PC-9 (cell line): ENCODE measurements at regions not wholly inside any gene's neighbourhood (a gene's known extent, or its start where the extent isn't known, plus 50 kb on each side); places are given as distances from the start of the nearest gene placed in this dataset.

Source experiments
- BruUV-seq: library from RNA; stranded (reverse); fragments of 400-500 nt; replicated peaks from 2 replicates; lab custom pipeline; 2021; lab: Mats Ljungman, UMichigan
- CTCF ChIA-PET: fragments of 300-600 bp; sonication (Branson Sonifier 250); formaldehyde crosslinking; loops from one replicate; lab custom pipeline; 2022; ENCODE audit warnings: antibody characterized with exemption; lab: Charles Lee
- POLR2A ChIA-PET: fragments of 300-600 bp; sonication (Branson Sonifier 250); formaldehyde crosslinking; loops from one replicate; lab custom pipeline; 2022; ENCODE audit warnings: antibody characterized with exemption; ENCODE audit not compliant: unreplicated experiment; lab: Charles Lee
- DNase-seq, 2 experiments: peaks; one replicate each; pipeline versions ENCODE4 v3.0.0 to v3.0.0-alpha.2; 2015 to 2022; ENCODE audit warnings: mixed read lengths in 1 of 2
- H2AFZ ChIP-seq: fragments of 200-600 bp; sonication (generic); 2 replicates; pipeline ENCODE4 v1.8.1; 2017; ENCODE audit warnings: antibody characterized with exemption
- H3F3A ChIP-seq: fragments of 200-600 bp; sonication (generic); 2 replicates; pipeline ENCODE4 v1.8.1; 2017; ENCODE audit warnings: antibody characterized with exemption, mild to moderate bottlenecking, low read depth; ENCODE audit not compliant: insufficient read depth
- H3K27ac ChIP-seq: fragments of 200-600 bp; sonication (generic); 2 replicates; pipeline ENCODE4 v1.6.1; 2016; ENCODE audit warnings: mixed run types
- H3K27me3 ChIP-seq: fragments of 200-600 bp; sonication (generic); 2 replicates; pipeline ENCODE4 v1.6.1; 2016; ENCODE audit warnings: low read depth, mixed run types; ENCODE audit not compliant: insufficient read depth
- H3K36me3 ChIP-seq: fragments of 200-600 bp; sonication (generic); 2 replicates; pipeline ENCODE4 v1.6.1; 2016; ENCODE audit warnings: low read depth, mixed run types
- H3K4me1 ChIP-seq: fragments of 200-600 bp; sonication (generic); replicated peaks from 2 replicates; pipeline ENCODE4 v1.6.1; 2016; ENCODE audit warnings: mixed run types; ENCODE audit not compliant: insufficient read depth
- H3K4me2 ChIP-seq: fragments of 200-600 bp; sonication (generic); 2 replicates; pipeline ENCODE4 v1.6.1; 2017; ENCODE audit warnings: mixed run types
- H3K4me3 ChIP-seq: fragments of 200-600 bp; sonication (generic); 2 replicates; pipeline ENCODE4 v1.6.1; 2016; ENCODE audit warnings: mixed run types
- H3K79me2 ChIP-seq: fragments of 200-600 bp; sonication (generic); 2 replicates; pipeline ENCODE4 v1.6.1; 2017; ENCODE audit warnings: low read depth, mixed run types
- H3K9me2 ChIP-seq: fragments of 200-600 bp; sonication (generic); 2 replicates; pipeline ENCODE4 v1.8.1; 2017; ENCODE audit warnings: mild to moderate bottlenecking; ENCODE audit not compliant: insufficient read depth
- H3K9me3 ChIP-seq: fragments of 200-600 bp; sonication (generic); 2 replicates; pipeline ENCODE4 v1.8.1; 2016; ENCODE audit warnings: low read depth; ENCODE audit not compliant: insufficient read depth
- H4K20me1 ChIP-seq: fragments of 200-600 bp; sonication (generic); 2 replicates; pipeline ENCODE4 v1.8.1; 2017; ENCODE audit not compliant: insufficient read depth
- CTCF ChIP-seq: fragments of 200-600 bp; sonication (generic); conservative IDR thresholded peaks from 2 replicates; pipeline ENCODE4 v1.6.1; 2017; ENCODE audit warnings: mixed run types, antibody characterized with exemption, mild to moderate bottlenecking, moderate library complexity
- EZH2 ChIP-seq: fragments of 200-600 bp; sonication (generic); IDR thresholded peaks from 2 replicates; pipeline ENCODE4 v1.8.0; 2017; ENCODE audit warnings: antibody characterized with exemption, low read depth
- intact Hi-C: fragments of 100-400 bp; cut with micrococcal nuclease; formaldehyde crosslinking; loops from one replicate; pipeline ENCODE4 v1.10.0; 2022; ENCODE audit not compliant: unreplicated experiment

GRCh38 chr18:34431042-34431441 lies 206.3 kb upstream of the NOL4 start:
- BruUV-seq = no TSS peak
- H3K27ac ChIP-seq = no peak overlapping the region
- no peak overlapping the region for H2AFZ ChIP-seq
- H3K79me2 ChIP-seq = no peaks in the 10 kb centered on the region
- no peak for DNase-seq
- H3K4me3 ChIP-seq = no peak overlapping the region
- intact Hi-C loops = no loop called here
- POLR2A ChIA-PET = no interaction called here
- CTCF ChIA-PET = no interaction called here
- no peaks in the 10 kb centered on the region for H3K9me2 ChIP-seq
- TF ChIP-seq EZH2 (no peak), CTCF (no peak)
- H3F3A ChIP-seq = no peaks in the 10 kb centered on the region
- H3K36me3 ChIP-seq = no peaks in the 10 kb centered on the region
- H3K4me1 ChIP-seq = no peaks in the 10 kb centered on the region
- H3K27me3 ChIP-seq = no peaks in the 10 kb centered on the region
- no peak overlapping the region for H3K4me2 ChIP-seq
- no peaks in the 10 kb centered on the region for H4K20me1 ChIP-seq
- no peaks in the 10 kb centered on the region for H3K9me3 ChIP-seq

DNA sequence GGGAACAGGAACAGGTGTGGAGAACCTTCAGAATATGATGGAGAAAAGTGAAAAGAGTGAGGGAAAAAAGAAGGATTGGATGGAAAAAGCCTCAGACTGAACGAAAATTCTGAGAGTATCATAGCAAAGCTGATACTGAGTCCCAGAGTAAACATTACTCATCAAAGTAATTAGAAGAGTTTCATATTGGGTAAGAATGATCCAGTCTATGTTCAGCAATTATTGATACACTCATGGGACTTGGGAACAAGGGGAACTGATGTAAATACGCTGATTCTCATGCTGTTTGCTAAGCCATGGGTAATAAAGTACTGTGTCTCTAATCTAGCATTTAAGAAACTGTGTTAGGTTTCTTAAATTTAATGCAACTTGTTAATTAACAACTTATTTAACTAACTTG lies 219.9 kb upstream of the NOL4 start:
- no peaks in the 10 kb centered on the region for H3K36me3 ChIP-seq
- CTCF ChIA-PET = no interaction called here
- H3K4me1 ChIP-seq = no peaks in the 10 kb centered on the region
- BruUV-seq = no TSS peak
- no peaks in the 10 kb centered on the region for H3K27me3 ChIP-seq
- no peaks in the 10 kb centered on the region for H3K9me2 ChIP-seq
- no peak overlapping the region for H3K27ac ChIP-seq
- POLR2A ChIA-PET = no interaction called here
- no peak for TF ChIP-seq EZH2
- no peak for TF ChIP-seq CTCF
- no peak overlapping the region for H2AFZ ChIP-seq
- no peaks in the 10 kb centered on the region for H3F3A ChIP-seq
- no peaks in the 10 kb centered on the region for H3K79me2 ChIP-seq
- no peak overlapping the region for H3K4me2 ChIP-seq
- H4K20me1 ChIP-seq = no peaks in the 10 kb centered on the region
- DNase-seq = no peak
- H3K9me3 ChIP-seq = no peaks in the 10 kb centered on the region
- no peak overlapping the region for H3K4me3 ChIP-seq
- intact Hi-C loops = no loop called here

- Histone ChIP-seq H3K36me3 (no peaks in the 10 kb centered on the region), H3K27me3 (no peaks in the 10 kb centered on the region), H3K4me1 (no peaks in the 10 kb centered on the region), H3K4me2 (no peak overlapping the region), H3K4me3 (no peak overlapping the region), H3K27ac (no peak overlapping the region), H3K9me3 (no peaks in the 10 kb centered on the region), H2AFZ (no peak overlapping the region), H3K9me2 (no peaks in the 10 kb centered on the region), H4K20me1 (no peaks in the 10 kb centered on the region), H3F3A (no peaks in the 10 kb centered on the region), H3K79me2 (no peaks in the 10 kb centered on the region)
- DNase-seq = no peak
- BruUV-seq = no TSS peak
- ChIA-PET CTCF (no interaction called here), POLR2A (no interaction called here)
- intact Hi-C loops = no loop called here
- no peak for TF ChIP-seq EZH2
Observed at GRCh38 chr18:34448662-34449061, 223.9 kb upstream of the NOL4 start.

GRCh38 chr18:34457761-34458160 lies 233.0 kb upstream of the NOL4 start:
- no peaks in the 10 kb centered on the region for H3F3A ChIP-seq
- no peak for DNase-seq
- no peak overlapping the region for H3K27ac ChIP-seq
- CTCF ChIA-PET = no interaction called here
- TF ChIP-seq CTCF (no peak), EZH2 (no peak)
- no peaks in the 10 kb centered on the region for H3K36me3 ChIP-seq
- H3K4me3 ChIP-seq = no peak overlapping the region
- H3K27me3 ChIP-seq = no peaks in the 10 kb centered on the region
- H3K79me2 ChIP-seq = no peaks in the 10 kb centered on the region
- H3K4me1 ChIP-seq = no peaks in the 10 kb centered on the region
- H3K4me2 ChIP-seq = no peak overlapping the region
- H3K9me3 ChIP-seq = no peaks in the 10 kb centered on the region
- H4K20me1 ChIP-seq = no peaks in the 10 kb centered on the region
- H2AFZ ChIP-seq = no peak overlapping the region
- POLR2A ChIA-PET = no interaction called here
- no peaks in the 10 kb centered on the region for H3K9me2 ChIP-seq
- intact Hi-C loops = no loop called here
- BruUV-seq = no TSS peak
